Fibroblast of skin of right biceps (primary cell): ENCODE measurements at regions not wholly inside any gene's neighbourhood (a gene's known extent, or its start where the extent isn't known, plus 50 kb on each side); places are given as distances from the start of the nearest gene placed in this dataset.

Source experiments
- DNase-seq: peaks from one replicate; pipeline ENCODE4 v3.0.0-alpha.2; 2013

- DNase-seq, result no peak
Measured at GRCh38 chr11:116431842-116432241, 340.9 kb downstream of the BUD13 start.

GRCh38 chr11:116428638-116428975, 344.2 kb downstream of the BUD13 start:
- DNase-seq, result no peak

- no peak for DNase-seq
Measured at GRCh38 chr11:116427903-116428637, 344.7 kb downstream of the BUD13 start.

GRCh38 chr11:116427337-116427902, 345.4 kb downstream of the BUD13 start:
- no peak for DNase-seq

GRCh38 chr11:116426761-116427160, 346.0 kb downstream of the BUD13 start:
- DNase-seq, result no peak

DNA sequence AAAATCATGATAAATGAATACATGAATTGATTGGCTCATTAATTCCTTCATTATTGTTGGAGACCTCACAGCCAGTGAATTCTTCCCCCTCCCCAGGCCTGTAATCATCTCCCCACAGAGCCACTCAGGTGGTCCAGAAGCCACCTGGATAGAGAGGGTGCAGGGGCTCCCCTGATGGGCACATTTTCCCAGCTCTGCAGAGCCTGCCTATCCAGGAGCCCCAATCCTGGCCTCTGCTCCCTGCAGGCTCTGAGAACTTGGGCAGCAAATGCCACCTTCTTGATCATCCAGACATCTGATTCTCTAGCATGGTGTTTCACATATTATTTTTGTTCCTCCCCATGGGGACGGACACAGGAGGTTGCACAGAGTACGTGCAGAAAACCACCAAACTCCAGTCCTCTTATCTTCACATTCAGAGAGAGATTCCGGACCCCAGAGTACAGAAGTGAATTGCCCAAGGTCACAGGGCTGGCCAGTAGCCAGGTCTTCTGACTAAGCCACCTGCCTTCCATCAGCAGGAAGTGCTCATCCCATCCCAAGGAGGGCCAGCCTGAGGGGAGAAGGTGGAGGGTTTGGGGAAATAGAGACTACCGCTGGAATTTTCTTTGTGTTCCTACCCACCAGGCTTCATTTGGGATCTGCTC, 348.0 kb downstream of the BUD13 start:
- no peak for DNase-seq

DNA sequence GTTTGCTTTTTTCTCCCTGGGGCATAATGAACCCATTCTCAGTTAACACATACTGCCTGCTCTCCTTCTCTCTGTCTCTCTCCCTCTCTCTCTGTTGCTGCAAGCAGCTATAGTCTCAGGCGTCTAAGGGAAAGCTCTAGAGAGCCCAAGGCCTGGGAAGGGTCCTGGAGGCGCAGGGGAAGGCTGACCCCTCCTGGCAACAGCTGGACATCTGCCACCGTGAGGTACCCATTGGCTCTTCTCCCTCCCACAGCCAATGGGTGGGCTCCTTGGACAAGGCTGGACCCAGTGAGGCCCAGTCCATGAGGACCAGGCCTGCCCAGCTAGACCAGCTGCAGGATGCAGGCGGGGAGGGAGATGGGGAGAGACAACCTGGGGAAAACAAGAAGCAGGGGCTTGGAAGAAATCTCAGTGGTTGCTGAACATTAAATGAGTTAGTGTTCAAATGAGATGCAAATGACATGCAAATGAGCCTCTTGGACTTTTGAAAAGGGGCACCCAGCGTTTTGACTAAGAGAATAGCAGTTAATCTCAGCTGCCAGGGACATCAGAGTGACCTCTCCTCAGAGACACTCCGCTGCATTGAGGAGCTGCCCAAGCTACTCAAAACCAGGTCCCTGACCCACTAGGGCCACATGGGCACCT, 349.7 kb downstream of the BUD13 start:
- DNase-seq, result no peak

DNA sequence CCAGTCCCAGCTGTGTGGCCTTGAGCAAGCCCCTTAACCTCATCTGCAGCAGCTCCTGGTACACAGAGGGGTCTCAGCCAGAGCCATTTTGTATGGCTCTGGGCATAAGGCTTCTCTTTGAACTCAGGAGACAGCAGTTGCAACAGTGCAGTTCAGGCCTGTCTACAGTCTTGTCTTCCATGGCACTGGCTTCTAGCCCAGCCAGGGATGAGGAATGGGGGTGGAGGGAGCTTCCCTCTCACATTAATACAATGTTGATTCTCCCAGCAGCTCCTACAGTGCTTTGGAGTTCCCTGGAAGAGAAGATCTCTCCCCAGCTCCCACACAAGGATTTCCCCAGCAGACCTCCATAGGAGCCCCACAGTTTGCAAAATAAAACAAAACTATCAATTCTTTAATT, 350.2 kb downstream of the BUD13 start:
- DNase-seq, result no peak

DNA sequence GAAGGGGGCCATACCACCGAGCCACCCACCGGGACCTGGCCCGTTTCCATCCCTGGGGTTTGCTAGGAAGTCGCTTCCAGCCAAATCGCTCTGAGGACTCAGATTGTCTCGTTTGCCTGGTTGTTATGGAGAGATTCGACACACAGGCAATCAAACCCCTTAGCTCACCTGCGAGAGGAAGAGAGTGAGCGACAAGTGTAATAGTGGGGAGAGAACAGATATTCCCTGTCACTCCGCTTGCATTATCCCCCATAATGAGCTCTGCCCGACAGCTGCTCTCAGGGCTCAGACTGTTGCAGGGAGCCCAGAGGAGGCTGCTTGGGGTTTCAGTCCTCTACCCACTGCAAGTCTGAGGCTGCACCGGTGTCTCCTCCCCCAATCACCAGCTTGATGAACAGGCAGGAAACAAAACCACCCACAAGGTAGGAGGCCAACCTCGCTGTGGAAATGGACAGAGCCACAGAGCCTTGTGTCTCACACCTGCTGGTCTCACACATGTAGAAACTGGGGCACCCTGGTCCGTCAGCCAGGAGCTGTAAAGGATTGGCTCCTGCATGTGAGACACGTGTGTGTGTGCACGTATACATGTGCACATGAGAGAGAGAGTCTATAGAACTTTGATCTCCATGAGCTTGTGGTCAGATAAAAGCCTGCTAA, 351.1 kb downstream of the BUD13 start:
- no peak for DNase-seq

DNA sequence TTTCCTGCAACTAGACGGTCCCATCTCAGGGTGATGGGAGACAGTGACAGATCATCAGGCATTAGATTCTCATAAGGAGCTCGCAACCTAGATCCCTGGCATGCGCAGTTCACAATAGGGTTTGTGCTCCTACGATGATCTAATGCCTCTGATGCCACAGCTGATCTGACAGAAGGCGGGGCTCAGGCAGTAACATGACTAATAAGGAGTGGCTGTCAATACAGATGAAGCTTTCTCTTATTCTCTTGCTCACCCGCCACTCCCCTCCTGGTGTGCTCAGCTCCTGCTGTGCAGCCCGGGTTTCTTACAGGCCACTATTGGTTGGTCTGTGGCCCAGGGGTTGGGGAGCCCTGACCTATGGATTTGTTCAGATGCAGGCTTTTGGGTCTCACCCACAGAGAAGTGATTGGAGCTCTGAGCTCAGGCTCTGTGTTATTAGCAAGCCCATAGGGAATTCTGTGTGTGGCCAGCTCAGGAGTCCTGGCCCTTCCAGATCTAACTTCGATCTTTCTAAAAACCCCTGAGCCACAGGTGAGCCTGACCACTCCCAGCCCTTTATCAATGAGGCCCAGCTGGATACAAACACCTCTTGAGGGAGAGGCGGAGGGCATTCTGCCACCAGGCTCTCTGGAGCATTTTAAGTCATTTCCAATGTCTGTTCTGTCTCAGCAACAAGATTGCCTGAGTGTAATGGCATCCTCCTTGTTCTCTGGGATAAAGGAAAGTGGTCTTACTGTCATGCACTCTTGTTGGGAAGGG, 351.8 kb downstream of the BUD13 start:
- DNase-seq, result peak; percentile 37

DNA sequence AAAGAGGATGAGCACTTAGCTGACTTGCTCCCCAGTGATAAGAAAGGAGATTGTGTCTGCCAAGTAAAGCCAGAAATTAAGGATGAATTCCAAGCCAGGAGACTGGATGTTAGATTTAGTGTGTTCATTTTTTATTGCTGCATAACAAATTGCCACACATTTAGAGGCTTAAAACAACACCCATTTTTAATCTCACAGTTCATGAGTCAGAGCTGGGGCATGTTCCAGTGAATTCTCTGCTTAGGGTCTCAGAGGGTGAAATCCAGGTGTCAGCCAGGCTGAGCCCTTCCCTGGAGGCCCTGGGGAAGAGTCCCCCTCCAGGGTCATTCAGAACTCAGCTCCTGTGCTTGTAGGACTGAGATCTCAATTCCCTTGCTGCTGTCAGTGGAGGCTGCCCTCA, 352.8 kb downstream of the BUD13 start:
- DNase-seq, result peak; percentile 15

GRCh38 chr11:116418388-116419041, 354.3 kb downstream of the BUD13 start:
- DNase-seq, result no peak

- DNase-seq, result no peak
Measured at GRCh38 chr11:116416852-116417251, 355.9 kb downstream of the BUD13 start.

GRCh38 chr11:116415095-116415494, 357.7 kb downstream of the BUD13 start:
- DNase-seq, result peak; percentile 51

- no peak for DNase-seq
Measured at GRCh38 chr11:116414357-116414880, 358.4 kb downstream of the BUD13 start.

DNA sequence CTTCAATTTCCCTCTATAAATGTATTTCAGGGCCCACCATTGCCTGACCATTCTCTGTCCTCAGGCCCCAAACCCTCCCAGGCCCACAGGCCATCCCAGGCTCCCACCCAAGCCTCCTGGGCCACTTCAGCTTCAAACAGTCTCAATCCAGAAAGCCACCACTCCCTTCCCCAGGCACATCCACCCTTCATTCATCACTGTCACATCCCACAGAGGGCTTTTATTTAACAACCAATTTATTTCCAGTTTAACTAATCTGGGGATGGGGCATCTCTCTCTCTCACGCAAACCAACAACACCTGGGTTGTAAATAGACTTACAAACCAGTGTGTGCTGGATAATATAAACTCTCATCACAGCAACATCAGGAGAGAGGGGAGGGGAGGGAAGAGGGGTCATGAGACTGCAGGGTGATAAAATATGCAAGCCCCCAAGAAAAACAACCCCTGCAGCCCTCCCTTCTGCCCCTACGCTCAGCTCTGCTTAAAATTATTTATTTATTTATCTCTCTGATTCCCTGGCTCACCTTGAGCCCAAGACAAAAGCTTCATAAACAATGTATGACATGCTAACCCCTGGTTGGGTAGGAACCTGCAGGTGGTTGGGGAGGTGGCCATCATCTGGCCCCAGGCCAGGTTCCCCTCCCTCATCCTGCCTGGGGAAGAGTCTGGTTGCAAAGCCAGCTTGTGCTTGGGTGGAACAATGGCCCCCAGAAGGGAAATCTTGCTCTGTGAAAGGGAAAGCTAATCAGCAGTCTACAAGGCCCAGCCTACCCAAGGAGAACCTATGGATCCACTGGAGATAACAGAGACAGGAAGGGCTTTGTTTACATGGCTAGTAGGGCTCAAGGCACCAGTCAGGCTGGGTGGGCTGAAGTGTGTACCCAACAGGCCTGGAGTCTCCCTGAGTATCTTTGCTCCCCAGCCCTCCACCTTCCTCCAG, 359.2 kb downstream of the BUD13 start:
- DNase-seq, result no peak

- DNase-seq, result peak; percentile 64
Measured at GRCh38 chr11:116412118-116412889, 360.5 kb downstream of the BUD13 start.

- no peak for DNase-seq
Measured at GRCh38 chr11:116409238-116409637, 363.5 kb downstream of the BUD13 start.

GRCh38 chr11:116406042-116406441, 366.7 kb downstream of the BUD13 start:
- DNase-seq, result no peak

DNA sequence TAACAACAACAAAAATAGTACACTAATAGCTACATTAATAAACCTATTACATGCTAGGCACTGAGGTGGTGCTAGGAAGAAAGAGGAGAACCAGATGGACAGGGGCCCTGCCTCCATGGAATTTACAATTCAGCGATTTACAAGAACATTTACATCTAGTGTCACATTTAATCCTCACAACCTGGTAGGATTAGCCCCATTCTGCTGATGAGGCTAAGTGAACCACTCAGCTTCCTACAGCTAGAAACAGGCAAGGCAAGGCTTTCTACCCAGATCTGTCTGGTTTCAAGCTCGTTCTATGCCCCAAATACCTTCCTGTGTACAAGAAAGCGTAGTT, 368.4 kb downstream of the BUD13 start:
- no peak for DNase-seq
